ENCODE measurements at regions not wholly inside any gene's neighbourhood (a gene's known extent, or its start where the extent isn't known, plus 50 kb on each side); places are given as distances from the start of the nearest gene placed in this dataset.

DNA sequence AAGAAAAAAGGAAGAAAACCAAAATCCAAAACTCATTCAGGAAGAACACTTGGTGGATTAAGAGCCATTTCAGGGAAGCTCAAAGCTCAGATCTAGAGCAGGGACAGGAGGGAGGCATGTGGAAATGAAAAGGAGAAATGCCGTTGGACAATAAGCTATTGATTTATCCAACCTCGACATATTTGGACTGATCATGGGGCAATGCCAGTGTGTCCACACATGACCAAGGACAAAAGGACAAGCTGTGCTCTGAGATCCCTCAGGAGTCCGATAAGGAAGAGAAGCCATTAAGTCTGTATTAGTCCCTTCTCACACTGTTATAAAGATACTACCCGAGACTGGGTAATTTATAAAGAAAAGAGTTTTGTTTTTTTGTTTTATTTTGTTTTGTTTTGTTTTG, 684.0 kb upstream of the CELF2 start:
- no peak for DNase-seq
- no peaks in the 10 kb centered on the region for H3K9me3 ChIP-seq (ENCODE audit: insufficient read depth, low read depth)
- no peaks in the 10 kb centered on the region for H3K79me2 ChIP-seq (ENCODE audit: low read depth)
- no peak overlapping the region for H3K27ac ChIP-seq
- H3K4me1 ChIP-seq (replicated peaks; ENCODE audit: insufficient read depth) = no peaks in the 10 kb centered on the region
- no peaks in the 10 kb centered on the region for H3K36me3 ChIP-seq (ENCODE audit: low read depth)
- ChIA-PET POLR2A (ENCODE audit: unreplicated experiment) (no interaction called here), CTCF (no interaction called here)
- intact Hi-C loops (cut with micrococcal nuclease; ENCODE audit: unreplicated experiment) = no loop called here
- no TSS peak for BruUV-seq (replicated peaks)
- H3F3A ChIP-seq (ENCODE audit: insufficient read depth, low read depth) = no peaks in the 10 kb centered on the region
- H2AFZ ChIP-seq = no peak overlapping the region
- H3K4me2 ChIP-seq = no peak overlapping the region
- H3K4me3 ChIP-seq = no peak overlapping the region
- no peaks in the 10 kb centered on the region for H3K9me2 ChIP-seq (ENCODE audit: insufficient read depth)
- TF ChIP-seq, protein P1, sequence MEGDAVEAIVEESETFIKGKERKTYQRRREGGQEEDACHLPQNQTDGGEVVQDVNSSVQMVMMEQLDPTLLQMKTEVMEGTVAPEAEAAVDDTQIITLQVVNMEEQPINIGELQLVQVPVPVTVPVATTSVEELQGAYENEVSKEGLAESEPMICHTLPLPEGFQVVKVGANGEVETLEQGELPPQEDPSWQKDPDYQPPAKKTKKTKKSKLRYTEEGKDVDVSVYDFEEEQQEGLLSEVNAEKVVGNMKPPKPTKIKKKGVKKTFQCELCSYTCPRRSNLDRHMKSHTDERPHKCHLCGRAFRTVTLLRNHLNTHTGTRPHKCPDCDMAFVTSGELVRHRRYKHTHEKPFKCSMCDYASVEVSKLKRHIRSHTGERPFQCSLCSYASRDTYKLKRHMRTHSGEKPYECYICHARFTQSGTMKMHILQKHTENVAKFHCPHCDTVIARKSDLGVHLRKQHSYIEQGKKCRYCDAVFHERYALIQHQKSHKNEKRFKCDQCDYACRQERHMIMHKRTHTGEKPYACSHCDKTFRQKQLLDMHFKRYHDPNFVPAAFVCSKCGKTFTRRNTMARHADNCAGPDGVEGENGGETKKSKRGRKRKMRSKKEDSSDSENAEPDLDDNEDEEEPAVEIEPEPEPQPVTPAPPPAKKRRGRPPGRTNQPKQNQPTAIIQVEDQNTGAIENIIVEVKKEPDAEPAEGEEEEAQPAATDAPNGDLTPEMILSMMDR (conservative IDR thresholded peaks at IDR 0.05) = no peak
- TF ChIP-seq EZH2 (IDR thresholded peaks at IDR 0.05; ENCODE audit: low read depth) = no peak
- no peaks in the 10 kb centered on the region for H3K27me3 ChIP-seq (ENCODE audit: insufficient read depth, low read depth)
- no peaks in the 10 kb centered on the region for H4K20me1 ChIP-seq (ENCODE audit: insufficient read depth)

DNA sequence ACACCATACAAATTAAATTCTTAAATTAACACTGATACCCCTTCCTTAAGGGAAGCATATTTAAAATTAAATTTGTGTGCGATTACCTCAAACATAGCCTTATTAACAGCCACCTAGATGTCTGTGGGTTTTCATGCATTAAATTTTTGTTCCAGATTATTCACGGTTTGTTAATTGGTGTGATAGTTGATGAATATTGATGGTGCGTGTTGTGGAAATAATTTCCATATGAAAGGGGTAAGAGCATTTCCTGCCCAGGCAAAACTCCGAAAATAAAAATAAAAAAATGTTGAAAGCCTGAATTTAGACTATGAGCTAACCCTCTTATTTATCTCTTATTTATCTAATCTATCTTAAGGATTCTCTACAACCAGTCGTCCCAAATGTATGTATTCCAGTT, 679.3 kb upstream of the CELF2 start:
- Histone ChIP-seq H4K20me1 (ENCODE audit: insufficient read depth) (no peaks in the 10 kb centered on the region), H2AFZ (no peak overlapping the region), H3F3A (ENCODE audit: insufficient read depth, low read depth) (no peaks in the 10 kb centered on the region), H3K9me3 (ENCODE audit: insufficient read depth, low read depth) (no peaks in the 10 kb centered on the region), H3K9me2 (ENCODE audit: insufficient read depth) (no peaks in the 10 kb centered on the region), H3K4me2 (no peak overlapping the region), H3K4me3 (no peak overlapping the region), H3K79me2 (ENCODE audit: low read depth) (no peaks in the 10 kb centered on the region), H3K27me3 (ENCODE audit: insufficient read depth, low read depth) (no peaks in the 10 kb centered on the region), H3K4me1 (replicated peaks; ENCODE audit: insufficient read depth) (no peaks in the 10 kb centered on the region), H3K36me3 (ENCODE audit: low read depth) (no peaks in the 10 kb centered on the region), H3K27ac (no peak overlapping the region)
- no peak for DNase-seq
- ChIA-PET POLR2A (ENCODE audit: unreplicated experiment) (no interaction called here), CTCF (no interaction called here)
- intact Hi-C loops (cut with micrococcal nuclease; ENCODE audit: unreplicated experiment) = no loop called here
- TF ChIP-seq, protein P1 (conservative IDR thresholded peaks at IDR 0.05) = no peak
- no peak for TF ChIP-seq EZH2 (IDR thresholded peaks at IDR 0.05; ENCODE audit: low read depth)
- BruUV-seq (replicated peaks) = no TSS peak

DNA sequence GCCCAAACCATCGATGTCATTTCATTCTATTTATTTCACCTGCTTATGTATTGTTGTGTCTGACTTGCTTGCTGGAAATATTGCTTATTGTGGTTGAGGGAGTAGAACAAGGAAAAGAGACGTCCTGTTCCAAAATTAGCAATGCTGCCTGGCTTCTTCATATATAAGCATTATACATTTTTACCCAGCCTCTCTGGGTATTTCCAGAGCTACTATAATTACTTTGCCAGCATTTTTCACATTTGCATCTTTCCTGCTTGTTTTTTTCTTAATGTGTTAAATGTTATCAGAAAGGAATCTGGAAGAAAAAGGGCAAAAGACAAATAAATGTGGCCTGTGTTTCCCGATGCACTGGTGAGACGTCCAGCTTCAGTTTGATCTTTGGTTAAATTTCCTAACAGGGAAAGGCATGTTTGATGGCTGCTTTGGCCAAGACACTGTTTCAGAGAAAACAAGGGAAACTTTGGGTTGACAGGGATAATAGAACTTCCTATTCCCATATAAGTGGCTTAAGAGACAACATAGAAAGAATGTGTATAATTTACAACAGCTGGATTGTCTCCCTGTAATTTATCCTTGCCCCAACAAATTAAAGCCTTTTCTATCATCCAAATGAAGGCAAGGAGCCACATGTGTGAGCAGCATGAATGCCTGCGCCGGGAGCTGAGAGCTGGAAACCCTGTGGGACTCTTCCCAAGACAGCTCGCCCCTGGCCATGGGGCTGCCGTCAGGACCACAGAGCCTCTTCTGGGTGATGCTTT, 671.1 kb upstream of the CELF2 start:
- TF ChIP-seq, protein P1 (conservative IDR thresholded peaks at IDR 0.05) = no peak
- Histone ChIP-seq H3K9me2 (ENCODE audit: insufficient read depth) (no peaks in the 10 kb centered on the region), H3K4me3 (no peak overlapping the region), H3K4me2 (no peak overlapping the region), H3K27ac (no peak overlapping the region), H3K4me1 (replicated peaks; ENCODE audit: insufficient read depth) (no peaks in the 10 kb centered on the region), H3F3A (ENCODE audit: insufficient read depth, low read depth) (no peaks in the 10 kb centered on the region), H3K27me3 (ENCODE audit: insufficient read depth, low read depth) (no peaks in the 10 kb centered on the region), H3K9me3 (ENCODE audit: insufficient read depth, low read depth) (no peaks in the 10 kb centered on the region), H3K79me2 (ENCODE audit: low read depth) (no peaks in the 10 kb centered on the region), H3K36me3 (ENCODE audit: low read depth) (no peaks in the 10 kb centered on the region), H2AFZ (no peak overlapping the region), H4K20me1 (ENCODE audit: insufficient read depth) (no peaks in the 10 kb centered on the region)
- intact Hi-C loops (cut with micrococcal nuclease; ENCODE audit: unreplicated experiment) = no loop called here
- DNase-seq = no peak
- ChIA-PET POLR2A (ENCODE audit: unreplicated experiment) (no interaction called here), CTCF (no interaction called here)
- no TSS peak for BruUV-seq (replicated peaks)
